Renal pelvis (tissue), 1 donor: ENCODE measurements at regions not wholly inside any gene's neighbourhood (a gene's known extent, or its start where the extent isn't known, plus 50 kb on each side); places are given as distances from the start of the nearest gene placed in this dataset.
A peak's percentile ranks its signal among the peaks of the same experiment; 100 is the strongest.

Experiments used
- DNase-seq: peaks from one replicate; pipeline ENCODE4 v3.0.0-alpha.2; 2013

DNA sequence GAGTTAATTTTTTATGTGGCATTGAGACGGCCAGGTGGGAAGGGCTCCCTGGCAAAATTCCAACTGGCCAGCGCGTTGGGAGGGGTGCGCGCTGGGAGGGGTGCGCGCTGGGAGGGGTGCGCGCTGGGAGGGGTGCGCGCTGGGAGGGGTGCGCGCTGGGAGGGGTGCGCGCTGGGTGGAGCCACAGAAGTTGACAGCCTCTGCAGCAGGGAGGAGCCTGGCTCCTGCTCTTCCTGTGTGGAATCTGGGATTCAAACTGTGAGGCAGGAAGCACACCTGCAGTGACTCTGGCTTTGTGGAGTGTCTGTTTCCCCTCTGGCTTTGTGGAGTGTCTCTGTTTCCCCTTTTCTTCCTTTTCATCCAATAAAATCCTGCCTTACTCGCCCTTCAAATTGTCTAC is 147.9 kb upstream of the CBLN2 start:
- no peak for DNase-seq

- no peak for DNase-seq
Measured at GRCh38 chr18:72687736-72688135, 143.6 kb upstream of the CBLN2 start.

DNA sequence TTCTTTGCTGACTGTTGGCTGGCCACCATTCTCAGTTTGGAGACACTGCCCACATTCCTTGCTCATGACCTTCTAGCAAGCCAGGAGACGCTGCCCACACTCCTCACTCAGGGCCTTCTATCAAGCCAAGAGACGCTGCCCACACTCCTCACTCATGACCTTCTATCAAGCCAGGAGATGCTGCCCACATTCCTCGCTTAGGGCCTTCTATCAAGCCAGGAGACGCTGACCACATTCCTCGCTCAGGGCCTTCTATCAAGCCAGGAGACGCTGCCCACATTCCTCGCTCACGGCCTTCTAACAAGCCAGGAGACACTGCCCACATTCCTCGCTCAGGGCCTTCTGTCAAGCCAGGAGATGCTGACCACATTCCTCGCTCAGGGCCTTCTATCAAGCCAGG is 131.3 kb upstream of the CBLN2 start:
- DNase-seq, result no peak

DNA sequence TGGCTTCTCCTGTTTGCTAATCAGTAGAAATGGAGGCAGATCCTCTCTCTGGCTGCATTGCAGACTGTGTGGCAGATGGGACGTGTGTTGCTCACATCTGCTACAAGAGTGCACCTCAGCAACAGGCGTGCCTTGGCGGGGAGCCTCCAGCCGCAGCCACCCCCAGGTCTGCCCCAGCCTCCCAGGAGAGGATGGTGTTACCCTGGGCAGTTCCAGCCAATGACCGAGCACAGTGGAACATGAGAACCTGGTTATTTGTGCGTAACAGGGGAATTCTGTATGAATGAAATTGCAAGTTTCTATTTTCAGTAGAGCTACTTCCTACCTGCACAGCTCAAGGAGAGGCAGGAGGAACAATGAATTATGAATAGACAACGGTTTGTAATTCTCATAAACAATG is 130.6 kb upstream of the CBLN2 start:
- no peak for DNase-seq

DNA sequence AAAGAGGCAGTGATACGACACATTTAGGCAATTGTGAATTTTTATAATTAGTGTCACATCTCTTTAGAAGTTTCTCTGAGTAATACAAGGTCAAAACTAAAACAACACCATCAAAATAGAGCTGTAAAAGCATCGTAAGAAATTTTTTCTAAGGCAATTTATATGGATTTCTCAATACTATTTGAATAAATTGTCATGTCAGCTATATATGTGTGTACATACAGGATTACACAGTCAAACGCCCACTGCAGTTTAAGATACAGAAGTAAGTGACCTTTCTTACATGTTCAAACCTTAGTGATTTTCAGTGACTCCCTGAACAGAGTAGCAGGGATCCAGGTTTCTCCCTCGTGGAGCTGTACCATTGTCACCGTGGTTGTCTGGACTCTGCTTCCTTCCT is 129.1 kb upstream of the CBLN2 start:
- no peak for DNase-seq

GRCh38 chr18:72672364-72673184 is 128.4 kb upstream of the CBLN2 start:
- peak; percentile 52 for DNase-seq

GRCh38 chr18:72667932-72668331 is 123.8 kb upstream of the CBLN2 start:
- no peak for DNase-seq

DNA sequence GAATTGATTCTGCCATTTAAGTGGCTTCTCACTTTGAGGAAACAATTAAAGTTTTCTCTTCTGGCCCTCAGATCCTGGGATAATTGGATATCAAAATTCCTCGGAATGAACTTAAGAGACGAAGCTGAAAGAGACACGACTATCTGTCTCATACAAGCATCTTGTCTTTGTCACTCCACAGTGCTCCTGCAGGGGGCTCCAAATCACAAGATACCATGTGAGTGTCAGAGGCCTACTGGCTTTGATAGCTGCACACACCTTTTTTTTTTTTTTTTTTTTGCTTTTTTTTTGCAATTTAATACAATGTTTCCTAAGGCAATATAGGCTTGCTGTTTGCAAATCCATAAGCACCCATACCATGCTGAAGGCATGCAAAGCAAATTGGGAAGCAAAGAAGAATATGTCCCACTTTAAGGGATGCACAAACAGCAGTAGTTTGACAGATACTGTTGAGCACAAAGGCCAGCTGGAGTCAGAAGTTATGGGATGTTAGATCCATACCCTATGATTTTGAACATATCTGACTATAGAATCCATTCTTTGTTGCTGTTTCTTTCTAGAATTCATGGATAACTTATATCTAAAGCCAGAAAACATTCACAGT is 109.0 kb upstream of the CBLN2 start:
- DNase-seq, result peak; percentile 44

- no peak for DNase-seq
Measured at GRCh38 chr18:72651033-72651432, 106.9 kb upstream of the CBLN2 start.

GRCh38 chr18:72648481-72648960 is 104.4 kb upstream of the CBLN2 start:
- no peak for DNase-seq

GRCh38 chr18:72648079-72648478 is 103.9 kb upstream of the CBLN2 start:
- DNase-seq, result no peak

GRCh38 chr18:72640557-72640956 is 96.4 kb upstream of the CBLN2 start:
- no peak for DNase-seq

GRCh38 chr18:72638376-72638775 is 94.2 kb upstream of the CBLN2 start:
- DNase-seq, result no peak

GRCh38 chr18:72637721-72638120 is 93.6 kb upstream of the CBLN2 start:
- DNase-seq, result no peak

GRCh38 chr18:72637299-72637698 is 93.2 kb upstream of the CBLN2 start:
- DNase-seq, result no peak

DNA sequence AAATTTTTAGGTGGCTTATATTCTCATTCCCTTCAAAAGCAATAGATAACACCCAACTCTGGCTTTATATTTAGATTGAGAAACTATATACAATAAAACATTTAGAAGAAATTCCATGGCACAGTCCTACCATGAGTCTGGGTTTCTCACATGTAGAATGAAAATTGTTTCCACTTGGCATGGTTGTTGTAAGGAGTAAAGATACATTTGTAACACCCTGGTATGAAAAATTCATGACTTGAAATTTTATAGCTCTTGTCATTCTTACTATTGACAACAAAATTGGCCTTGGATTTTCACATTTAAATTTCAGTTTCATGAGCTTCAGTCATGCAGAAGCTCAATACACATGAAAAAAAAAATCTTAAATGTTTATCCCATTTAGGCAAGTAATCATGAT is 92.5 kb upstream of the CBLN2 start:
- DNase-seq, result no peak

DNA sequence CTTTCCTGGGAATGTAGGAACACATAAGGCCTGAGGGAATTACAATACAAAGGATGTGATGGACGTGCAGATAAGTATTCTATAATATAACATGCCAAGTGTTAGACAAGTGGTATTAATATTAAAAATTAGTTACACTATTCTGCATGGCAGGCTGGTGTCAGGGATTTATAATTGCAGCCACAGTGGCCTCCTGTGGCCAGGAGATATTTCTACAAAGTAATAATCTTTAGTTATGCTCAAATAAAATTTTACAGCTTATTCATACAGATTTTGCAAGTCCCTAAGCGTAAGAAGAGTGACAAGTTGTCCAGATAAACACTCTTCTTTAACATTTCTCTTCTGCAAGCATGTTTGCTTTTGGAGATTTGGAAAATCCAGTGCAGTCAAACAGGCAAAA is 90.4 kb upstream of the CBLN2 start:
- no peak for DNase-seq

DNA sequence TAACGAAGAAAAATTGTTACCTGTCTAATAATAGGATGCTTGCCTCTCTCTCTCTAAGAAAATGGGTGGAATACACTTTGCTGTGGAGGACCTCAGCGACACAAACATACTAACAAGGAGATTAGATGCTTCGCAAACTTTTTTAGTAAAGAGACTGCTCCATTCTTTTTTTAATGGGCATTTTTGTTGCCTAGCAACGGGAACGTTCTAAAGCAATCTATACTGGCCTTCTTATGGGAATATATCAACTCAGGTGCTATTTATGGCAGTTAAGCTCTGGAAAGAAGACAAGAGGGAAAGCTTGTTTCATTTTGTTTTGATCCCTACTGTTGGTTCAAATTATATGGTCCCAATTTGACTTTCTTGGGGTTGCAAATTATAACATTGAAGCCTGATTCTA is 86.8 kb upstream of the CBLN2 start:
- no peak for DNase-seq

GRCh38 chr18:72623444-72623843 is 79.3 kb upstream of the CBLN2 start:
- no peak for DNase-seq

DNA sequence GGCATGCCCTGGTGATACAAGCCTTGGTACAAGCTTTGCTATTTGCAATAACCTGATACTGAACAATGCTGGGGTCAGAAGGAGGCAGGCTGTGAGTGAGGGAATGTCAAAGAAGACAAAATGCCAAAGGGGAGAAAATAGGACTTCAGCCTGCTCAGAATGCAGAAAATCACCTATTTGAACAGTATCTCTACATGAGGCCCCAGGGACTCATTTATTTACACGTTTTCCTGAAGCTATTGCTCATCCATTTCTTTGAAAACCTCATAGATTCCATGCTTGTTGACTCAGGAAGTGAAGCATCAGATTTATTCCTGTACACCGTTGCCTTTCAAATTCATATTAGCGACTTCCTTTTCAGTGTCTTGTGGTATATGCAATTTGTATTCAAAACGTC is 69.4 kb upstream of the CBLN2 start:
- DNase-seq, result no peak

DNA sequence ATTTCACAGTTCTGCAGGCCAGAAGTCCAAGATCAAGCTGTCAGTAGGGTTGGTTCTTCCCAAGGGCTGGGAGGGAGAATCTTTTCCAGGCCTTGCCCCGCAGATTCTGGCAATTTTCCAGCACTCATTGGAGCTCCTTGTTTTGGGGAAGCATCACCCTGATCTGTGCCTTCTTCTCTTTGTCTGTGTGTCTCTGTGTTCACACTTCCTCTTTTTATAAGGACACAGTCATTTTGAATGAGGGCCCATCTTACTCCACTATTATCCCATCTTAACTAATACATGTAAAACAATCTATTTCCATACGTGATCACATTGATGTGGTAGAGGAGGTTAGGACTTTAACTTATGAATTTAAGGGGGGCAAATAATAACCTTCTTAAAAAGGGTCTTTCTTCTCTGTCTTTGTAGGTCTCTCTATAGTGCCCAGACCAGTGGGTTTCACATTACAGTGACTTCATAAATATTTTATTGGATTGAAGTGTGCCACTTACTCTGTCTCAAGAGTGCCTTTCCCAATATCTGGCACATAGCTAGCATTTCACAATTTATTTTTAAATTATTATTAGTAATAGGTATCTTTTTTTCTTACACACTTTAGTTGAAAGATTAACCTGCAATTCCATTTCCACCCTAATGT is 68.9 kb upstream of the CBLN2 start:
- no peak for DNase-seq

DNA sequence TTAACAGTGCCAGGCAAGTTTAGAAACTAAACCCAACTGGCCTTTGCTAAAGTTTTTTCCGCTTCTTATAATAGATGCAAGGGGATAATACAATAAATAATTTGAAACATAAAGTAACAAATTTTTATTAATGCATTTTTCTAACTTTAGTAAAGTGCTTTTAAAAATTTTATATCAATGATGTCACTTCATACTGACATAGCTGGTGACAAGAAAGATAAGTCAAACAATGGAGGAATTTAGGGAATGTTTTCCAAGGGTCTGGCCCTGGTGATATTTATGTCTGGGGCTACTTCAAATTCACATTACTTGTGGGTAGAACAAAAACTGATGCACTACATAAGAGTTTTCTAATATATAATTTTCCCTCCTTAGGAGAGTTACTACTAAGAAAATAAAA is 61.2 kb upstream of the CBLN2 start:
- no peak for DNase-seq

DNA sequence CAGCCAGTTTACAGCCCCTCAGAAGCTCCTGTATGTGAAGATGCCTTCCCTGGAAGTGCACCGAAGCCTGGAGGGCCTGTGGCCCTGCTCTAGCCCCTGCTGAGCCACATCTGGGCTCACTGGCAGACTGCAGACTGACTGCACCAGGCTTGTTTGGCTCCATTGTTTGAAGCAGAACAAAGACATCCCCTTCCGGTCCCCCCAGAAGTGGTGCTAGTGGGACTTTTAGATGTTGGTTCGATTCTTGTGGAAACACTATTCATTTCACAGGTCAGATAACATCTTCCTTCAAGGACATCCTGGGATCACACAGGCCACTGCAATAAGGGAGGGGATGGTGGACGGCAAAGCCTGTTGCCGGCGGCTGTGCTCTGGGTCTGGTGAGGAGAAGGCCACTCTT is 57.8 kb upstream of the CBLN2 start:
- no peak for DNase-seq
